ENCODE measurements at regions not wholly inside any gene's neighbourhood (a gene's known extent, or its start where the extent isn't known, plus 50 kb on each side); places are given as distances from the start of the nearest gene placed in this dataset.

DNA sequence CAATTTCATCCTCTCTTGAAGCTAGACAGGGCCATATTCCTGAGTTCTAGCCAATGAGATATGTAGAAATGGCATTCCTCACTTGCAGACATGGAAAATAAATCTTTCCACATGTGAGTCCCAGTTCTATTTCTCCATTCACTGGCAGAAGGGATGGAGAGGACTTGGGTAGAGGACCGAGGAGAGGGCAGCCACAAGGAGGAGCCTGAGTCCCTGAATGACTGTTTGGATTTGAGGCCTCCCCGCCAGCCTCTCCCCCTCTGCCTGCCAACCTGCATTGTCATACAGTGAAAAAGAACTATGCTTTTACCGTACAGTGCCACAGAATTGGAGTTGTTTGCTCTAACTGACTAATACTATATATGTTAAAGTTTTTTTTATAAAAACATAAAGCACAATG is 583.0 kb upstream of the WWC1 start:
- TF ChIP-seq, protein P1, sequence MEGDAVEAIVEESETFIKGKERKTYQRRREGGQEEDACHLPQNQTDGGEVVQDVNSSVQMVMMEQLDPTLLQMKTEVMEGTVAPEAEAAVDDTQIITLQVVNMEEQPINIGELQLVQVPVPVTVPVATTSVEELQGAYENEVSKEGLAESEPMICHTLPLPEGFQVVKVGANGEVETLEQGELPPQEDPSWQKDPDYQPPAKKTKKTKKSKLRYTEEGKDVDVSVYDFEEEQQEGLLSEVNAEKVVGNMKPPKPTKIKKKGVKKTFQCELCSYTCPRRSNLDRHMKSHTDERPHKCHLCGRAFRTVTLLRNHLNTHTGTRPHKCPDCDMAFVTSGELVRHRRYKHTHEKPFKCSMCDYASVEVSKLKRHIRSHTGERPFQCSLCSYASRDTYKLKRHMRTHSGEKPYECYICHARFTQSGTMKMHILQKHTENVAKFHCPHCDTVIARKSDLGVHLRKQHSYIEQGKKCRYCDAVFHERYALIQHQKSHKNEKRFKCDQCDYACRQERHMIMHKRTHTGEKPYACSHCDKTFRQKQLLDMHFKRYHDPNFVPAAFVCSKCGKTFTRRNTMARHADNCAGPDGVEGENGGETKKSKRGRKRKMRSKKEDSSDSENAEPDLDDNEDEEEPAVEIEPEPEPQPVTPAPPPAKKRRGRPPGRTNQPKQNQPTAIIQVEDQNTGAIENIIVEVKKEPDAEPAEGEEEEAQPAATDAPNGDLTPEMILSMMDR (IDR thresholded peaks at IDR 0.05), result no peak
- no peak for TF ChIP-seq ZFX (IDR thresholded peaks at IDR 0.05; ENCODE audit: borderline replicate concordance)
